ENCODE measurements at regions not wholly inside any gene's neighbourhood (a gene's known extent, or its start where the extent isn't known, plus 50 kb on each side); places are given as distances from the start of the nearest gene placed in this dataset.
"Not testable (repeated sequence)": the region's sequence is repeated elsewhere in the genome, so short reads cannot be mapped to it uniquely, and the experiment has no call there.

GRCh38 chr1:83427566-83427965 is 571.4 kb downstream of the TTLL7 start:
- not testable (repeated sequence) for TF ChIP-seq CTCF, EP300 (IDR thresholded peaks at IDR 0.05)
